GM18858 (cell line): ENCODE measurements at regions not wholly inside any gene's neighbourhood (a gene's known extent, or its start where the extent isn't known, plus 50 kb on each side); places are given as distances from the start of the nearest gene placed in this dataset.

Experiments
- ATAC-seq: cut with Tn5 transposase; IDR thresholded peaks from one replicate; pipeline ENCODE4 v1.9.1; 2021; ENCODE audit not compliant: unreplicated experiment

DNA sequence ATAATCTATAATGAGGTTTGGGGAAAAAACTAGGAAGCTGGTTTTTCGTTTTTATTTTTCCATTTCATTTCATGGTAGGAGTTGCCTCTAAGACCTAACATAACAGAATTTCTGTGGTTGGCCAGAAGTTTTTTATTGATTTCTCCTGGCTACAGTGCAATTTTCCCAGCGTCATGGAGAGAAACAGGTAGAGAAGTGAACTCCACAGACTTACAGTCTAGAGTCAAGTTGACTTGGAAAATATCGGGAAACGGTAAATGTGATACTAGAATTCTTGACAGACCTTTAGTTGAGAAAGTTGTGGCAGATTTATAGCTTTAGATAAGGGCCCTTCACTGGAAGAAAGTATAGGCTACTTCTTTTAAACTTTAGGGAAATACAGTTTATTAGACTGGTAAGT lies 238.3 kb downstream of the DOK5 start:
- ATAC-seq: no peak

DNA sequence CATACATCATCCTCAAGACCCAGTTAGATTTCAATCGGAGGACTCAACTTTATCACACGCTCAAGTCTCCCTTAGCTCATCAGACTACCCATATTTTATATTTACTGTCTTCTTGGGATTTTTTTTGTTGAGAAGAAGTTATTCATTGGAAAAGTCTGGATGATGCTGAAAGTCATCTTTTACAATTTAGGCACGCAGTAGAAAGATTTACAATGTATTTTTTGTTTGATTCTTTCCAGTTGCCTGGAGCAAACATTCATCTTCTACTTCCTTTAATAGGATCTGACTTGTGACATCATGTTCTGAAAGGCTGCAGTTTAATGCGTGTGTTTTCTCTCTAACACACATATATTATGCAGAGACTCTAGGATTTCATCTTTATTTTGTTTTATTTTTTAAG lies 235.7 kb downstream of the DOK5 start:
- no peak for ATAC-seq

DNA sequence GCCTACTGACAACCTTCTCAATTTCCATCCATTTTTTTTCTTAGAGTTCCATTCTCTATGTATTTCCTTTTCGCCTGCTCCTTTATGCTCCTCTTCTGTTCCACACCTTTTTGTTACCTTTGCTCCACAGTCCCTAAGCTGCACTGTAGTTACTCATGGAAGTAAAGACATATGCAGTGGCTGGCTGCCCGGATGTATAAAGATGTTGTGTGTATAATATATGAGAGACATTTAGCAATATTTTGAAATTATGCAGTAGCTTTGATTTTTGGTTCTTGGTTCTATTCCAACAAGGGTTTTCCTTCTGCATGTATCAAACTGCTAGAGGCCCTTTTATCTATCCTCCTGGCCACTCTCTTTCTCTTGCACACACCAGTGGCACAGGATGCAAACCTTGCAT lies 234.9 kb downstream of the DOK5 start:
- ATAC-seq: no peak

DNA sequence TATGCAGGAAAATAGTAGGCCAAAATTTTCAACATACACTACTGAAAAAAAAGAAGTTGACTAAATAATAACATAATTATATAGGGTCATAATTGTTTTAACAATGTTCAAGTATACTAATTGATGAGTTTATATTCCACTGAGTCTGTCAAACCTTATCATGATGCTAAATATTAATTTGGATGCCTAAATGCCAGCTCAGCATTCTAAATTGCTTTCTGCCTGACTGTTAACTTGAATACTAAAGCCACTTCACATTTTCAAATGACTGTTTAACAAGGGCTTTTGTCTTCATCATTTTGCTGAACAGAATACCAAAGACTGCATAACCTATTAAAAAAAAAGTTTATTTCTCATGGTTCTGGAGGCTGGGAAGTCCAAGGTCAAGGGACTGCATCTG lies 232.8 kb downstream of the DOK5 start:
- ATAC-seq: no peak

DNA sequence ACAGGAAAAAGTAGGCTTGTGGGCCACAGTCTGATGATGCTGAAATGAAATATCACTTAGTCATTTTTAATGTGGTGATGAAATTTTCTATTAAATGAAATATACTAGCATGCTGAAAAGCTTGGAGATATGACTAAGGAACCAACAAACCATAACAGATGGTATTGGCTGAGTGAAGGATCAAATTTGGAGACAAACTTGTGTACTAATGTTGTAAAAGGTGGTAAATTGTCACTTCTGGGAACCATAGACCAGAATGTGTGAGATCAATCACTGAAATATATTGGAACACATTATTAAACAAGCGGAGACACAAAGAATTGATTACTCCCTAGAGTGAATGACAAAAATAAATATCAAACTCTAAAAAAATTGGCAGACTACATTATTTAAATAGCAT lies 232.4 kb downstream of the DOK5 start:
- ATAC-seq: no peak

DNA sequence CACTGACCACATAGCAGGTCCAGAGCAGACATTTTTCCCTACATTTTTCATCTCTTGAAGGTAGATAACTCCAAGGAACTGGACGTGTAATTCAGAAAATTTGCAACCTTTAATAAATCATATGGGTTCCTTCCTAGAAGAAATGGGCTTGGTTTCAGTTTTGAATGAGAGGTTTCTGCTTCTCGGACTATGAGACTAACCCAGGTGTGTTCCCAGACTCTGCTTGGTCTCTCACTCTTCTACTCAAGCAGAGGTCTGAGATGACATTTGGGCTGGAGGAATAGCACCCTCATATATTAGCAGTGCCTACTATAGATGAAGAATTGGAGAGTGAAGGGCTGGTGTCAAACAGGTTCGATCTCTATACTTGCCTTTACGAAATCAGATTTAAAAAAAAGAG lies 231.2 kb downstream of the DOK5 start:
- ATAC-seq: no peak

DNA sequence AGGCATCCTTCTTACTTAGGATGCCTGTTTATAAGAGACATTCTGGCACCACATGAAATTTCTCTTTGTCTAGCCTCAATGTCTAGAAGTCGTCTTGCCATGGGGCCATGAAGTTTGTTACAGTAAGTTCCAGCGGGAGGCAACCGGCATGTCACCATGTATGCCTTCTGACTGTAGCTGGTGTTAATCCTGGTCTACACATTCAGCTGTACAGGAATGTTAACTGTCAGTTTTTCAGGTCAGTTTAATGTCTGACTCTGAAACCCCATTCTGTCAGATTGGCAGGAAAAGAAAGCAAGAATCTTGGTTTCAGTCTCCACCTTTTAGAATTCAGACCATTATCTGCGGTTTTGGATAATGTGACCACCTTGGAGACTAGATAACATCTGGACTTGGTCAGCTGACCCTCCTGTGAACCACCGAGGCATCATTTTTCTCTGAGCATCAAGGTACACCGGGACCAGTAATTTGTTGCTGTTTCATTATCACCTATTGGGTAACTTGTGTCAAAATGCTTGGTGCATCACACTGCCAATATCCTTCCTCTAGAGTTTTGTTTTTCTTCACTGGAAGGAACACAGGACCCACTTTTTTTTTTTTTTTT lies 228.7 kb downstream of the DOK5 start:
- ATAC-seq: no peak
